K562 (cell line): ENCODE measurements at regions not wholly inside any gene's neighbourhood (a gene's known extent, or its start where the extent isn't known, plus 50 kb on each side); places are given as distances from the start of the nearest gene placed in this dataset.

ENCODE experiments used
- HDAC3 ChIP-seq: fragments of 450-650 bp; IDR thresholded peaks from 2 replicates; pipeline ENCODE4 v1.6.1; 2018; ENCODE audit warnings: borderline replicate concordance, mild to moderate bottlenecking, moderate library complexity; ENCODE audit not compliant: partially characterized antibody
- HDGF ChIP-seq: fragments of 450-650 bp; IDR thresholded peaks from 2 replicates; pipeline ENCODE4 v1.6.1; 2016
- HMGXB4 ChIP-seq: sonication (generic); formaldehyde crosslinking; IDR thresholded peaks from 2 replicates; pipeline ENCODE4 v1.8.1; 2023; ENCODE audit warnings: mild to moderate bottlenecking, missing genetic modification reagents
- MNT ChIP-seq, 2 experiments: fragments of 450-650 bp; conservative IDR thresholded peaks; 2 replicates each; pipeline ENCODE4 v1.6.1; 2017; ENCODE audit warnings: mild to moderate bottlenecking in 2 of 2, moderate library complexity in 2 of 2
- MYNN ChIP-seq, 2 experiments: sonication (generic); formaldehyde crosslinking in 1 of 2; IDR thresholded peaks; 2 replicates each; pipeline versions ENCODE4 v1.5.0 to v1.6.1; 2016 to 2020; ENCODE audit warnings: antibody characterized with exemption in 1 of 2, missing genetic modification reagents in 1 of 2
- NUFIP1 ChIP-seq: fragments of 450-650 bp; IDR thresholded peaks from 2 replicates; pipeline ENCODE4 v1.6.1; 2018; ENCODE audit not compliant: partially characterized antibody
- PHF21A ChIP-seq: fragments of 450-650 bp; IDR thresholded peaks from 2 replicates; pipeline ENCODE4 v1.6.1; 2017; ENCODE audit warnings: low read depth, borderline replicate concordance
- TBP ChIP-seq: optimal IDR thresholded peaks from 2 replicates; pipeline ENCODE3; 2011; ENCODE audit warnings: low read depth, low read length, improper control_type of control experiment
- ZNF311 ChIP-seq: fragments of 250-450 bp; sonication (Bioruptor Pico); IDR thresholded peaks from 2 replicates; pipeline ENCODE4 v1.4.0; 2020; ENCODE audit warnings: mild to moderate bottlenecking, moderate library complexity
- ZNF766 ChIP-seq: fragments of 200-800 bp; sonication (Bioruptor generic); conservative IDR thresholded peaks from 2 replicates; pipeline ENCODE4 v1.6.1; 2016; ENCODE audit warnings: missing genetic modification characterization, missing compliant biosample characterization
- TF ChIP-seq, protein P1 (sequence below): fragments of 250-450 bp; sonication (Bioruptor Pico); IDR thresholded peaks from 2 replicates; pipeline ENCODE4 v1.8.0; 2022; ENCODE audit warnings: moderate library complexity, mild to moderate bottlenecking, inconsistent platforms
- TF ChIP-seq, protein P2 (sequence below): fragments of 450-650 bp; IDR thresholded peaks from 2 replicates; pipeline ENCODE4 v1.6.1; 2016; ENCODE audit warnings: borderline replicate concordance

DNA sequence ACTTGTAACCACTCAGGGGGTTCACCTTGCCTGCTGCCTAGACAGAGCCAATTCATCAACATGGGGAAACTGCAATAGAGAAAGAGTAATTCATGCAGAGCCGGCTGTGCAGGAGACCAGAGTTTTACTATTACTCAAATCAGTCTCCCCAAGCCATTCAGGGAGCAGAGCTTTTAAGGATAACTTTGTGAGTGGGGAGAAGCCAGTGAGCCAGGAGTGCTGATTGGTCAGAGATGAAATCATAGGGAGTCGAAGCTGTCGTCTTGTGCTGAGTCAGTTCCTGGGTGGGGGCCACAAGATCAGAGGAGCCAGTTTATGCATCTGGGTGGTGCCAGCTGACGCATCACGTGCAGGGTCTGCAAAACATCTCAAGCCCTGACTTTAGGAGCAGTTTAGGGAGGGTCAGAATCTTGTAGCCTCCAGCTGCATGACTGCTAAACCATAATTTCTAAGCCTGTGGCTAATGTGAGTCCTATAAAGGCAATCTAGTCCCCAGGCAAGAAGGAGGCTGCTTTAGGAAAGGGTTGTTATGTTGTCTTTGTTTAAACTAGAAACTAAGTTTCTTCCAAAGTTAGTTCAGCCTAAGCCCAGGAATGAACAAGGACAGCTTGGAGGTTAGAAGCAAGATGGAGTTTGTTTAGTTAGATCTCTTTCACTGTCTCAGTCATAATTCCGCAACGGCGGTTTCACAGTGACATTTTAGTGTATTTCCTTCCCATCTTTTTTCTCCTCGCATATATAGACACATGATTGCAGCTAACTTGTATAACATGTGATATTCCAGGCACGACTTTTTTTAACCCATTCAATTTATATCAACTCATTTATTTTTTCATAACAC lies 68.9 kb upstream of the NCOR2 start (continued):
- TF ChIP-seq PHF21A (peak; percentile 14; the same call in 1 of the 2 replicates), MYNN (IDR thresholded peaks at IDR 0.05) (peak; percentile 79; the same call in 1 of the 2 replicates), MYNN (CRISPR knock-in tag; IDR thresholded peaks at IDR 0.05) (no peak), TBP (no peak), HMGXB4 (CRISPR knock-in tag) (no peak), MNT (conservative IDR thresholded peaks at IDR 0.05) (peak; percentile 63 to 83), NUFIP1 (no peak), ZNF311 (CRISPR knock-in tag) (peak; percentile 80), HDGF (no peak), ZNF766 (no peak), HDAC3 (no peak)
- TF ChIP-seq, protein P1, sequence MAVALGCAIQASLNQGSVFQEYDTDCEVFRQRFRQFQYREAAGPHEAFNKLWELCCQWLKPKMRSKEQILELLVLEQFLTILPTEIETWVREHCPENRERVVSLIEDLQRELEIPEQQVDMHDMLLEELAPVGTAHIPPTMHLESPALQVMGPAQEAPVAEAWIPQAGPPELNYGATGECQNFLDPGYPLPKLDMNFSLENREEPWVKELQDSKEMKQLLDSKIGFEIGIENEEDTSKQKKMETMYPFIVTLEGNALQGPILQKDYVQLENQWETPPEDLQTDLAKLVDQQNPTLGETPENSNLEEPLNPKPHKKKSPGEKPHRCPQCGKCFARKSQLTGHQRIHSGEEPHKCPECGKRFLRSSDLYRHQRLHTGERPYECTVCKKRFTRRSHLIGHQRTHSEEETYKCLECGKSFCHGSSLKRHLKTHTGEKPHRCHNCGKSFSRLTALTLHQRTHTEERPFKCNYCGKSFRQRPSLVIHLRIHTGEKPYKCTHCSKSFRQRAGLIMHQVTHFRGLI (CRISPR knock-in tag) = no peak
- TF ChIP-seq, protein P2, sequence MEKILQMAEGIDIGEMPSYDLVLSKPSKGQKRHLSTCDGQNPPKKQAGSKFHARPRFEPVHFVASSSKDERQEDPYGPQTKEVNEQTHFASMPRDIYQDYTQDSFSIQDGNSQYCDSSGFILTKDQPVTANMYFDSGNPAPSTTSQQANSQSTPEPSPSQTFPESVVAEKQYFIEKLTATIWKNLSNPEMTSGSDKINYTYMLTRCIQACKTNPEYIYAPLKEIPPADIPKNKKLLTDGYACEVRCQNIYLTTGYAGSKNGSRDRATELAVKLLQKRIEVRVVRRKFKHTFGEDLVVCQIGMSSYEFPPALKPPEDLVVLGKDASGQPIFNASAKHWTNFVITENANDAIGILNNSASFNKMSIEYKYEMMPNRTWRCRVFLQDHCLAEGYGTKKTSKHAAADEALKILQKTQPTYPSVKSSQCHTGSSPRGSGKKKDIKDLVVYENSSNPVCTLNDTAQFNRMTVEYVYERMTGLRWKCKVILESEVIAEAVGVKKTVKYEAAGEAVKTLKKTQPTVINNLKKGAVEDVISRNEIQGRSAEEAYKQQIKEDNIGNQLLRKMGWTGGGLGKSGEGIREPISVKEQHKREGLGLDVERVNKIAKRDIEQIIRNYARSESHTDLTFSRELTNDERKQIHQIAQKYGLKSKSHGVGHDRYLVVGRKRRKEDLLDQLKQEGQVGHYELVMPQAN = no peak
